ENCODE measurements at regions not wholly inside any gene's neighbourhood (a gene's known extent, or its start where the extent isn't known, plus 50 kb on each side); places are given as distances from the start of the nearest gene placed in this dataset.
"Not testable (repeated sequence)": the region's sequence is repeated elsewhere in the genome, so short reads cannot be mapped to it uniquely, and the experiment has no call there.

- no peak for TF ChIP-seq CTCF (IDR thresholded peaks at IDR 0.05)
- H3K36me3 ChIP-seq (ENCODE audit: insufficient read depth in 1 of 2, low read depth in 1 of 2), result no peaks in the 10 kb centered on the region
Measured at GRCh38 chr4:79574741-79575451, 166.9 kb upstream of the GK2 start.

GRCh38 chr4:79563219-79563618 is 155.2 kb upstream of the GK2 start:
- Histone ChIP-seq H3K27ac (no peak overlapping the region), H3K9me3 (no peaks in the 10 kb centered on the region), H3K36me3 (ENCODE audit: insufficient read depth in 1 of 2, low read depth in 1 of 2) (no peaks in the 10 kb centered on the region), H3K27me3 (ENCODE audit: insufficient read depth in 3 of 3, low read length in 2 of 3) (no peaks in the 10 kb centered on the region), H3K4me1 (no peaks in the 10 kb centered on the region), H3K4me3 (no peak overlapping the region)
- intact Hi-C loops (cut with DNase I), result no loop called here
- DNase-seq (no peak), ATAC-seq (no peak)
- no peak for TF ChIP-seq CTCF (IDR thresholded peaks at IDR 0.05)
- WGBS, 3 donors, result 83 to 100% (median 93%) methylated on average over 1 of the region's 1 CpG

More at GRCh38 chr4:79574741-79575451, 166.9 kb upstream of the GK2 start:
- Histone ChIP-seq H3K4me1 (no peaks in the 10 kb centered on the region), H3K27me3 (ENCODE audit: insufficient read depth in 3 of 3, low read length in 2 of 3) (no peaks in the 10 kb centered on the region), H3K27ac (no peak overlapping the region), H3K4me3 (no peak overlapping the region), H3K9me3 (no peaks in the 10 kb centered on the region)
- peak in 2 of 4 donors; percentile 37 to 66 for ATAC-seq
- WGBS, 3 donors, result 60 to 71% (median 71%) methylated on average over 7 of the region's 7 CpGs
- intact Hi-C loops (cut with DNase I), result loop anchor here in 1 of 2 donors (10.0 kb wide), 2 partner anchors 530 to 620 kb away; no protein-coding TSS in a partner anchor
- DNase-seq, result no peak

GRCh38 chr4:79561751-79562150 is 153.7 kb upstream of the GK2 start:
- intact Hi-C loops (cut with DNase I), result no loop called here
- H3K27me3 ChIP-seq (ENCODE audit: insufficient read depth in 3 of 3, low read length in 2 of 3), result no peaks in the 10 kb centered on the region
- ATAC-seq (no peak), DNase-seq (no peak)
- H3K27ac ChIP-seq, result no peak overlapping the region
- no peaks in the 10 kb centered on the region for H3K4me1 ChIP-seq
- WGBS, 3 donors, result 72 to 82% (median 76%) methylated on average over 1 of the region's 1 CpG
- H3K36me3 ChIP-seq (ENCODE audit: insufficient read depth in 1 of 2, low read depth in 1 of 2), result no peaks in the 10 kb centered on the region
- no peaks in the 10 kb centered on the region for H3K9me3 ChIP-seq
- H3K4me3 ChIP-seq, result no peak overlapping the region
- no peak for TF ChIP-seq CTCF (IDR thresholded peaks at IDR 0.05)

GRCh38 chr4:79559398-79559797 is 151.4 kb upstream of the GK2 start:
- intact Hi-C loops (cut with DNase I), result not testable (repeated sequence)

GRCh38 chr4:79552311-79552710 is 144.3 kb upstream of the GK2 start:
- ATAC-seq, result no peak
- no peak for TF ChIP-seq CTCF (IDR thresholded peaks at IDR 0.05)
- Histone ChIP-seq H3K4me1 (no peaks in the 10 kb centered on the region), H3K9me3 (no peaks in the 10 kb centered on the region), H3K27ac (no peak overlapping the region), H3K36me3 (ENCODE audit: insufficient read depth in 1 of 2, low read depth in 1 of 2) (no peaks in the 10 kb centered on the region), H3K27me3 (ENCODE audit: insufficient read depth in 3 of 3, low read length in 2 of 3) (no peaks in the 10 kb centered on the region), H3K4me3 (no peak overlapping the region)
- no peak for DNase-seq
- intact Hi-C loops (cut with DNase I), result no loop called here

More at GRCh38 chr4:79559398-79559797, 151.4 kb upstream of the GK2 start:
- H3K27ac ChIP-seq; H3K27me3 ChIP-seq (ENCODE audit: insufficient read depth in 3 of 3, low read length in 2 of 3); H3K36me3 ChIP-seq (ENCODE audit: insufficient read depth in 1 of 2, low read depth in 1 of 2); H3K9me3 ChIP-seq; DNase-seq; H3K4me3 ChIP-seq; ATAC-seq; H3K4me1 ChIP-seq: not testable (repeated sequence)
- WGBS, 3 donors, result 90 to 92% (median 90%) methylated on average over 2 of the region's 2 CpGs
